ENCODE measurements at regions not wholly inside any gene's neighbourhood (a gene's known extent, or its start where the extent isn't known, plus 50 kb on each side); places are given as distances from the start of the nearest gene placed in this dataset.

- H3K4me3 Mint-ChIP-seq: no peak overlapping the region
- ATAC-seq (ENCODE audit: low read depth in 2 of 2) (no peak), DNase-seq (no peak)
- H3K27ac Mint-ChIP-seq: no peak overlapping the region
- no peaks in the 10 kb centered on the region for H3K4me1 Mint-ChIP-seq
- H3K9me3 Mint-ChIP-seq: peaks cover 0 to 5% (median 0%) of the 10 kb centered on the region in 7 donors
- no peaks in the 10 kb centered on the region for H3K36me3 Mint-ChIP-seq
- no peaks in the 10 kb centered on the region for H3K27me3 Mint-ChIP-seq
Observed at GRCh38 chr2:161546635-161547034, 77.6 kb upstream of the SLC4A10 start.

- Mint-ChIP-seq H3K9me3 (peaks cover 0 to 5% (median 0%) of the 10 kb centered on the region in 7 donors), H3K27me3 (no peaks in the 10 kb centered on the region), H3K4me3 (no peak overlapping the region), H3K36me3 (no peaks in the 10 kb centered on the region), H3K27ac (no peak overlapping the region), H3K4me1 (no peaks in the 10 kb centered on the region)
- DNase-seq (no peak), ATAC-seq (ENCODE audit: low read depth in 2 of 2) (no peak)
Observed at GRCh38 chr2:161547130-161547529, 77.1 kb upstream of the SLC4A10 start.

GRCh38 chr2:161552015-161552414 lies 72.2 kb upstream of the SLC4A10 start:
- H3K9me3 Mint-ChIP-seq: peaks cover 0 to 2% (median 0%) of the 10 kb centered on the region in 7 donors
- no peak for ATAC-seq (ENCODE audit: low read depth in 2 of 2)
- H3K4me3 Mint-ChIP-seq: no peak overlapping the region
- DNase-seq: no peak
- H3K27me3 Mint-ChIP-seq: peaks cover 0 to 7% (median 4%) of the 10 kb centered on the region in 3 donors
- H3K27ac Mint-ChIP-seq: no peak overlapping the region
- H3K4me1 Mint-ChIP-seq: no peaks in the 10 kb centered on the region
- H3K36me3 Mint-ChIP-seq: no peaks in the 10 kb centered on the region

- Mint-ChIP-seq H3K27me3 (peaks cover 0 to 7% (median 4%) of the 10 kb centered on the region in 3 donors), H3K9me3 (peaks cover 0 to 9% (median 2%) of the 10 kb centered on the region in 7 donors), H3K27ac (no peak overlapping the region), H3K36me3 (no peaks in the 10 kb centered on the region), H3K4me1 (no peaks in the 10 kb centered on the region), H3K4me3 (no peak overlapping the region)
- ATAC-seq (ENCODE audit: low read depth in 2 of 2) (no peak), DNase-seq (no peak)
Observed at GRCh38 chr2:161555826-161556225, 68.4 kb upstream of the SLC4A10 start.

GRCh38 chr2:161556440-161556839 lies 67.8 kb upstream of the SLC4A10 start:
- H3K9me3 Mint-ChIP-seq: peaks cover 0 to 10% (median 2%) of the 10 kb centered on the region in 7 donors
- no peaks in the 10 kb centered on the region for H3K4me1 Mint-ChIP-seq
- no peak for DNase-seq
- no peak for ATAC-seq (ENCODE audit: low read depth in 2 of 2)
- no peak overlapping the region for H3K4me3 Mint-ChIP-seq
- H3K27me3 Mint-ChIP-seq: peaks cover 0 to 7% (median 4%) of the 10 kb centered on the region in 3 donors
- H3K27ac Mint-ChIP-seq: no peak overlapping the region
- no peaks in the 10 kb centered on the region for H3K36me3 Mint-ChIP-seq

GRCh38 chr2:161557538-161557937 lies 66.7 kb upstream of the SLC4A10 start:
- Mint-ChIP-seq H3K27ac (no peak overlapping the region), H3K4me1 (no peaks in the 10 kb centered on the region), H3K27me3 (peaks cover 0 to 7% (median 2%) of the 10 kb centered on the region in 3 donors), H3K4me3 (no peak overlapping the region), H3K9me3 (peaks cover 0 to 16% (median 5%) of the 10 kb centered on the region in 7 donors), H3K36me3 (no peaks in the 10 kb centered on the region)
- no peak for DNase-seq
- no peak for ATAC-seq (ENCODE audit: low read depth in 2 of 2)

GRCh38 chr2:161564906-161565305 lies 59.3 kb upstream of the SLC4A10 start:
- ATAC-seq (ENCODE audit: low read depth in 2 of 2) (no peak), DNase-seq (no peak)
- H3K27ac Mint-ChIP-seq: no peak overlapping the region
- no peaks in the 10 kb centered on the region for H3K4me1 Mint-ChIP-seq
- no peaks in the 10 kb centered on the region for H3K27me3 Mint-ChIP-seq
- peaks cover 6 to 55% (median 27%) of the 10 kb centered on the region in 7 donors for H3K9me3 Mint-ChIP-seq
- H3K36me3 Mint-ChIP-seq: peaks cover 0 to 8% of the 10 kb centered on the region in 2 donors
- H3K4me3 Mint-ChIP-seq: no peak overlapping the region

GRCh38 chr2:161569401-161569800 lies 54.8 kb upstream of the SLC4A10 start:
- Mint-ChIP-seq H3K27me3 (no peaks in the 10 kb centered on the region), H3K4me1 (no peaks in the 10 kb centered on the region), H3K4me3 (no peak overlapping the region), H3K27ac (no peak overlapping the region), H3K36me3 (peaks cover 0 to 8% of the 10 kb centered on the region in 2 donors), H3K9me3 (peaks cover 5 to 21% (median 14%) of the 10 kb centered on the region in 7 donors)
- DNase-seq: no peak
- ATAC-seq (ENCODE audit: low read depth in 2 of 2): no peak

- H3K27me3 Mint-ChIP-seq: no peaks in the 10 kb centered on the region
- ATAC-seq (ENCODE audit: low read depth in 2 of 2) (no peak), DNase-seq (no peak)
- H3K9me3 Mint-ChIP-seq: peaks cover 1 to 13% (median 6%) of the 10 kb centered on the region in 7 donors
- no peak overlapping the region for H3K4me3 Mint-ChIP-seq
- H3K36me3 Mint-ChIP-seq: peaks cover 0 to 1% of the 10 kb centered on the region in 2 donors
- H3K27ac Mint-ChIP-seq: no peak overlapping the region
- no peaks in the 10 kb centered on the region for H3K4me1 Mint-ChIP-seq
Observed at GRCh38 chr2:161570424-161571050, 53.7 kb upstream of the SLC4A10 start.

- Mint-ChIP-seq H3K27ac (no peak overlapping the region), H3K36me3 (no peaks in the 10 kb centered on the region), H3K4me3 (no peak overlapping the region), H3K27me3 (no peaks in the 10 kb centered on the region), H3K4me1 (no peaks in the 10 kb centered on the region), H3K9me3 (peaks cover 0 to 9% (median 4%) of the 10 kb centered on the region in 7 donors)
- ATAC-seq (ENCODE audit: low read depth in 2 of 2) (no peak), DNase-seq (no peak)
Observed at GRCh38 chr2:161571051-161571429, 53.2 kb upstream of the SLC4A10 start.
